ENCODE measurements at regions not wholly inside any gene's neighbourhood (a gene's known extent, or its start where the extent isn't known, plus 50 kb on each side); places are given as distances from the start of the nearest gene placed in this dataset.

- TF ChIP-seq MAFK (IDR thresholded peaks at IDR 0.05; ENCODE audit: low read depth, low read length) (no peak), SP2 (IDR thresholded peaks at IDR 0.05; ENCODE audit: low read length) (no peak)
These were observed 68.3 kb upstream of the SPANXB1 start (continued) for GRCh38 chrX:140933874-140934655.

Data from H1 (cell line).